ENCODE measurements at regions not wholly inside any gene's neighbourhood (a gene's known extent, or its start where the extent isn't known, plus 50 kb on each side); places are given as distances from the start of the nearest gene placed in this dataset.
A peak's percentile ranks its signal among the peaks of the same experiment; 100 is the strongest.
"Not testable (repeated sequence)": the region's sequence is repeated elsewhere in the genome, so short reads cannot be mapped to it uniquely, and the experiment has no call there.

DNA sequence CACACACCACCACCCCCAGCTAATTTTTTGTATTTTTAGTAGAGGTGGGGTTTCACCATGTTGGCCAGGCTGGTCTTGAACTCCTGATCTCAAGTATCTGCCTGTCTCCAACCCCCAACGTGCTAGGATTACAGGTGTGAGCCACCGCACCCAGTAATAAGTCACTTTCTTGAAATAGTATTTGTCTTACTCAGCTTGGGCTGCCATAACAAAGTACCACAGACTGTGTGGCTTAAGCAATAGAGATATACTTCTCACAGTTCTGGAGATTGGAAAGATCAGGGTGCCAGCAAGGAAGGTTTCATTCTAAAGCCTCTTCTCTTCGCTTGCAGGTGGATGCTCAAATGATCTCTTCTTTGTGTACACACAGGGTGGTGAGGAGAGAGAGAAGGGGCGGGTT lies 99.8 kb downstream of the ARRDC3 start:
- no peak for DNase-seq

DNA sequence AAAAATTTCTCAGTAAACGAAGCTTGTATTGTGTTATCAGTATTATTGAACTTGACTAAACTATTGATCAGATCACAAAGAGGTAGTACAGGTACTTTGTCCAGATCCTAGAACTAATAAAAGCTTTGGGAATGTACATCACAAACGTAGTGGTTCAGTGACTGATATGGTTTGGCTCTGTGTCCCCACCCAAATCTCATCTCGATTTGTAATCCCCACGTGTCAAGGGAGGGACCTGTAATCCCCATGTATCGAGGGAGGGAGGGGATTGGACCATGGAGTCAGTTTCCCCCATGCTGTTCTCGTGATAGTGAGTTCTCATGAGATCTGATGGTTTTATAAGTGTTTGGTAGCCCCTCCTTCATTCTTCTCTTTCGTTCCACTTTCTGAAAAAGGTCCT lies 100.9 kb downstream of the ARRDC3 start:
- DNase-seq: no peak

DNA sequence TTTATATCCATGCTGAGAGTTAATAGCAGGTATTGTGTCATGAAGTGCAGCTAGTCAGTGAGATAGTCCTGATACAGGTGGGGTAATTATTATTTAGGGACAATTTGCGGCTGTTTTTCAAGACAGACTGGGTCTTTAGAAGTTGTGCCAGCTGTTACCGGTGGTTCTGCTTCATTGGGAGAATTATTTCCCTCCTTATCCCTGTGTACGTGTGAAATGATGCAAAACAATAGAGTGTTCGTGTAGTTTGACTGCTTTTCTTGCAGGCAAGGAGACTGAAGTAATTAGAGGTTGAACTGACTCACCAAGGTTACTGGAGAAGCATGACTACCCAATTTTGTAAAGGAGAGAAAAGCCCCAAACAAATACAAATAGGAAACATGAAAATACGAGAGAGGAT lies 101.7 kb downstream of the ARRDC3 start:
- no peak for DNase-seq

DNA sequence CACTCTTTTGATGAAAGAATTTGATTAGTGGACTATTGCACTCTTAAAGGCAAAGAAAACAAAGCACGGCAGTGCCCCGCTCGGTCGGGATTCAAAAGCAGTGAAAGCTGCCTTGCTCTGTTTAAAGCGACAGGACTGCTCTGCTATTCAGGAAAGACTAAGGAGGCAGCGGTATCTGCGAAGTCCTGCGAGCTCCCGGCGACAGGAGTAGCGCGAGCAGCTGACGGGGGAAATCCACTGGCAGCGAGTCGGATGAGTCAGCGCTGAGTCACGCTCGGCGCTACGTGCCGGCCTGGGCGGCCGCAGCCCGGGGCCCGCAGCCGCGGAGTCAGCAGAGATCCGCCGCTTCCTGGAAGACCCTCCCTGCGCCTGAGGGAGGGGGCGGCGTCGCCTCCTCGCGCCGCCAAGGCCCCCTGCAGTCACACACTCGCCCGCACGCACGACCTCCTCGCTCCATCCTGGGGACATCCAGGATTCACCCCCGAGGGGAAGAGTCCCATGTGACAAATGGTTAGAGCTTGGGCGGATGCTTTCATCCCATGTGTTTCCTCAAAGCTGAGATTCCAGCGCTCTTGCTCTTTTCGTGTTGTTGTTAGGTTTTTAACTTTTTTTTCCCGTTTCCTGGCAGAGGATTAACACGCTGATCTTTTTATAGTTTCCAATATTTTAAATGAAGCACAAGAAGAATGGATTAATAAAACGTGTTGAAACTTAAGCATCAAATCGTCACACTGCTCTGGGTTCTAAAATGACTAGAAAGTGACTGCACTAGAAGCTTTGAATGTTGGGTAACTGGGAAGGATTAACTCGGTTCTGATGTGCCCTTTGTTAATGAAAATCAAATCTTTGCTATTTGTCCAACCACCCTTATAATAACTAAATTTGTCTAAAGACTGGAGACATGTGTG lies 102.5 kb downstream of the ARRDC3 start:
- peak; percentile 57 to 68 (median 60) for DNase-seq

DNA sequence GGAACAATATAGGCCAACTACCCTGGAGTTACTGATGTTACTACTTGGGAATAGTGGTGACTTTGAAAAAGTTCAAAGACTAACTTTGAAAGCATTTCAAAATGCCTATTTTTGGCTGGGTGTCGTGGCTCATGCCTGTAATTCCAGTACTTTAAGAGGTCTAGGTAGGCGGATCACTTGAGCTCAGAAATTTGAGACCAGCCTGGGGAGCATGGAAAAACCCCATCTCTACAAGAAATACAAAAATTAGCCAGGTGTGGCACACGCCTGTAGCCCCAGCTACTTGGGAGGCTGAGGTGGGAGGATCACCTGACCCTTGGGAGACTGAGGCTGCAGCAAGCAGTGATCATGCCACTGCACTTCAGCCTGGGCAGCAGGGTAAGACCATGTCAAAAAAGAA lies 105.3 kb downstream of the ARRDC3 start:
- DNase-seq: no peak

DNA sequence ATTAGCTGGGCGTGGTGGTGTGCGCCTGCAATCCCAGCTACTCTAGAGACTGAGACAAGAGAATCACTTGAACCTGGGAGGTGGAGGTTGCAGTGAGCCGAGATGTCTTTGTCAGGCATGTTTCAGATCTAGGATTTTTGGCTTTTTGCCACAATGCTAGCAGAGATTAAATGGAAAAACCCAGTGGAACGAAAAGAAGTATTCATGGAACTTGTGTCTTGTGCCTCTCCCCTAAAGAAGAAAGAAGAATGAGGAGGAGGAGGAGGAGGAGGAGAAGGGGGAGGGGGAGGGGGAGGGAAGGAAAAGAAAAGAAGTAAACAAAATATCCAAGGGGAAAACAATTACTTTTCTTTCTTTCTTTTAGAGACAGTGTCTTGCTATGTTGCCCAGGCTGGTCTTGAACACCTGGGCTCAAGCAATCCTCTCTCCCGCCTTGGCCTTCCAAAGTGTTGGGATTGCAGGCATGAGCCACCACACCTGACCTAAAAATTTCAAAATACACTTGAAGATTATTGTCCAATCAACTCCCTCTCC lies 106.0 kb downstream of the ARRDC3 start:
- DNase-seq: no peak

DNA sequence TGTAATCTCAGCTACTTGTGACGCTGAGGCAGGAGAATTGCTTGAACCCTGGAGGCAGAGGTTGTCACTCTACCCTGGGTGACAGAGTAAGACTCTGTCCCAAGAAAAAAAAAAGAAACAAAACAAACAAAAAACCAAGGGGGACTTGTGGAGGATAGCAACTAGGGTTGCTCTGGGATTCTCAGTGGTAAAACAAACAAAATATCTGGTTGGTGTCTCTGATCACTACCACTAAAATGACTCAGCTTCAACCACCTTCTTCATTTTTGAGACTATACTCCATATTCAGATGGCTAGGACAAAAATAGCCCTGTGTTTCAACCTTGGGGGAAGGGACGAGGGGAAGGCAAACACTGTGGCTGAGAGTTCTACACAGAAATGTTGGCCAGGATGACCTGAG lies 110.3 kb downstream of the ARRDC3 start:
- no peak for DNase-seq

DNA sequence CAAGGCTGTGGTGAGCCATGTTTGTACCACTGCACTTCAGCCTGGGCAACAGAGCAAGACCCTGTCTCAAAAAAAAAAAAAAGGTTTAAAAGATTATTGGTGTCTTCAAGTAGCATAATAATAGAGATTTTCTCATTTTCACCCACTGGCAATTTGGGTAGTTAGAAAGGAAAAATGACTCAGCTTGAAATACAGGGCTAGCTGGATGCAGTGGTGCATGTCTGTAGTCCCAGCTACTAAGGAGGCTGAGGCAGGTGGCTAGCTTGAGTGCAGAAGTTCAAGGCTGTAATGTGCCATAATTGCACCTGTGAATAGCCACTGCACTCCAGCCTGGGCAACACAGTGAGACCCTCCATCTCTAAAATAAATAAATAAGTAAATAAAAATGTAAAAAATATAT lies 111.1 kb downstream of the ARRDC3 start:
- no peak for DNase-seq

DNA sequence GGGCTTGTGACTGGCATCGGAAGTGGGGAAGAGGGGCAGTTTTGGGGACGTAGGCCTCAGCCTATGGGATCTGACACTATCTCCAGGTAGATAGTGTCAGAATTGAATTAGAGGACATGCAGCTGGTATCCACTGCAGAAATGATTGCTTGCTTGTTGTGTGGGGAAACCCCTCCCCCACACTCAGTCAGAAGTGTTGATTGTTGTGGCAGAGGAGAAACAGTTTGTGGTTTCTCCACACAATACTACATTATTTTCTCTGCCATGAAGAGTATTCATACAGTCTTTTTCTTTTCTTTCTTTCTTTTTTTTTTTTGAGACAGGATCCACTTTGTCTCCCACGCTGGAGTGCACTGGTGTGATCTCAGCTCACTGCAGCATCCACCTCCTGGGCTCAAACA lies 113.9 kb downstream of the ARRDC3 start:
- no peak for DNase-seq

DNA sequence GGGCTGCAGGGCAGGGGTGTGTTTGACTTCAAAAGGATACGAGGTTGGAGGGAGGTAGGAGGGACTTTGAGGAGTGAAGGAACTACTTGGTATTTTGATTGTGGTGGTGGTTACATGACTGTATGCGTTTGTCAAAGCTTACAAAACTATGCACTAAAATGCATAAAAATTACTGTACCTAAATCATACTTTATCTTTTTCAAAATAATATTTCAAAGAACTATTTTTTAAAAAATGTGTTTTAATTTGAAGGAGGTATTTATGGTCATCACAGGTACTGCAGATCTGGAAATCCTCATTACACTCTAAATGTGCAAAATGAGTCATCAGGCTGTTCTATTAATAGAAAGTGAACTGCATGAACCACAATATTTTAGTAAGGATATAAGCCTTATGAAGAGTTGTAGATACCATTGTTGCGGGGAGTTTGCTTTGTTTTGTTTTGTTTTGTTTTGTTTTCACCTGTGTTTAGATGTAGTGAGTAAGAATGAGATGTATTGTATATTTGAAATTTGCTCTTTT lies 116.9 kb downstream of the ARRDC3 start:
- DNase-seq: no peak

DNA sequence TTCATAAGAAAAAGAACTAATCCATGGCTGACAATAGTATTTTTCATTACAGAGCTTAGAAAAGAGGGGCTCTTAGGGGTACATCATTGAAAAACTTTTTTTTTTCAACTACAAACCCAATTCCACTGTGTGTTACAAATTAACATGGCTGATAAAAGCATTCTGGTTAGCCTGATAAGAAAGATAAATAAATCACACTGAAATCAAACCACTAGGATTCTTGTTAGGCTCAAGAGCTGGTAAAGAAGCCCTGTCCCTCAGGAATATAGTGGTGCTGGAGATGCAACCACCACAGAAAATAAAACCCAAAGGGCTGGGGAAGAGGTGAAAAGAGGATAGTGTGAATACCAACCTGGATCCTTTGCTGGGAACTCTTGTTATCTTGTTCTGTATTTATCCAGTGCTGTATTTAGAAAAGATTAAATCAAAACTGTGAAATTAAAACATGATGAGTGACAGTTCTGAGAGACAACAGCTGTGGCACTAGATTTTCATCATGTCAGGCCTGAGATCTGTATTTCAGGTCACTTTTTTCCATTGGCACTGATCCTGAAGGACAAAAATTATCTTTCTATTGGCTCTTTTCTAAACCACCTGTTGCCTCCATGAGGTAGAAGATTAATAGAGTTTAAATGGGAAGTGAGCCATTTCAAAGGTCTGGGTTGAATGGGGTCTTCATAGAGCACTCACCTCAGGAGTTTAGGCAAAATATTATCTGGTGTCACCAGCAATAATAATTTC lies 118.6 kb downstream of the ARRDC3 start:
- DNase-seq: no peak

DNA sequence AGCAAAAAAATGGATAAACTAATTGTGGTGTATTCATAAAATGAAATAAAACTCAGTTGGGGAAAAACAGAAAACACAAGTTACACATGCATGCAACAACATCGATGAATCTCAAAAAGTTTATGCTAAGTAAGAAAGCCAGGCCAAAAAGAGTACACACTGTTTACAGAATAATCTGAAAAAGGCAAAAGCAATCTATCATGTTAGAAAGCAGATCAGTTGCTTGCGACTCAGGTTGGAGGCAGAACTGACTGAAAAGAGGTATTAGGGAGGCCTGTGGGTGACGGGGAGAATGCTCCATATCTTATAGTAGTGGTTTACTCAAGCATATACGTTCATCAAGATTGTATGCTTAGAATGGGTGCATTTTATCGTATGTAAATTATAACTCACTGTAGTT lies 119.2 kb downstream of the ARRDC3 start:
- no peak for DNase-seq

DNA sequence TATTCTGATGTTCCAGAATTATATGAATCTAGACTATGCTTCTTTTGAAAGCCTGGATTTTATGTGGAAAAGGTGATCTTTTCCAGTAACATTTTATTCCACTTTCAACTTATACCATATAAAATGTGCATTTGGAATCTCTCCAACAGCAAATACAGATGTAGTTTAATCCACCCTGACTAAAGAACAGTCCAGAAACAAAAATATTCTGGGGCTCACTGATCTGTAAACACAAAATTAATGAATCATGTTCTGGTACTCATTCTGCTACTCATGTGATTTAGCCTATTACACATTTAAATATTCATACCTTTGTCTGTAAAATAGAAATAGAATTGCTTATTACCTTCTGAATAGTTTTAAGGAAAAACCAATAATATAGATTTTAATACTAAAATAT lies 125.8 kb downstream of the ARRDC3 start:
- no peak for DNase-seq

DNA sequence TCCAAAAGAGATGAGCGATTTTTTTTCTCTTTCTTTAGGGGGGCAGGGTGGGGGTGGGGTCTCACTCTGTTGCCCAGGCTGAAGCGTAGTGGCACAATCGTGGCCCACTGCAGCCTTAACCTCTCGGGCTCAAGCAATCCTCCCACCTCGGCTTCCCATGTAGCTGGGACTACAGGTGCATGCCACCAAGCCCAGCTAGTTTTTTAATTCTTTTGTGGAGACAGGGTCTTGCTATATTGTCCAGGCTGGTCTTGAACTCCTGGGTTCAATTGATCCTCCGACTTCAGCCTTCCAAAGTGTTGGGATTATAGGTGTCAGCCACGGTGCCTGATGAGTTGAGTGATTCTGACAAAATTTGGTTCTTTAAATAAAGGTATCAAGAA lies 127.0 kb downstream of the ARRDC3 start:
- no peak for DNase-seq

DNA sequence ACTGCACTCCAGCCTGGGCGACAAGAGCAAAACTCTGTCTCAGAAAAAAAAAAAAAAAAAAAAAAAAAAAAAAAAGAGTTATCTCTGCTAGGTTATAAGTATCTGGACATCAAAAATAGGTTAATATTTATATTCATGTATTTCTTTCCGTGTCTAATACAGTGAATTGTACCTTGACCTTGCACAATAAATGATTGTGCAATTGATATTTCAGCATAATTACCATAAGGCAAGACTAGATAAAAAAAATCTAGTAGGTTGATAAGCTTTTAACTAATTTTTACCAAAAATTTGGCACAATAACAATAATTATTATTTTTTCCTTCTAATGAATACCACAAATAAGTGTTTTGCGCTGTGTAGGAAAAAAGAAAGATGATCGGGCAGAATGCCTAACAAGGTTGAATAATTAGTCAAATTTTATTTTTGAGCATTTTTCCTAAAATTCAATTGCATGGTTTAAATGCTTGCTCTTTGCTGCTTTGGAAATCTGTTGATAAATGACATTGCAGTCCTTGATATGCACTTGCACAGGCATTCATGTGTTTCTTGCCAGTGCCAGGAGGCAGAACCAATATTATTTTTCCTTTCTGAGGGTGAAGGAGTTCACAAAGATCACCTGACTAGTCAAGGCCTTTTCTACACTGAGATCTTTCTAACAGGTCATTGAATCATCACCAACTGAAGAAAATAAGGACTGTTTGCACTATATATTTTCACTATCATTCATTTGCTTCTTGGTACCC lies 127.5 kb downstream of the ARRDC3 start:
- DNase-seq: no peak

DNA sequence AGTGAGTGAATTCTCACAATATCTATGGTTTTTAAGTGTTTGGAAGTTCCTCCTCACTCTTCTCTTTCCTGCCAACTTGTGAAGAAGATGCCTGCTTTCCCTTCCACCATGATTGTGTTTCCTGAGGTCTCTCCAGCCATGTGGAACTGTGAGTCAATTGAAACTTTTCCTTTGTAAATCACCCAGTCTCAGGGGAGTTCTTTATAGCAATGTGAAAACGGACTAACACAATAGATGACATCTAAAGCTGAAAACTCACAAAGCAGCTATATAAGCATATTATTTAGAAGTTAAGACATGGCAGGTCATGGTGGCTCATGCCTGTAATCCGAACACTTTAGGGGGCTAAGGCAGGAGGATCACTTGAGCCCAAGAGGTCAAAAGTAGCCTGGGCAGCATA lies 130.2 kb downstream of the ARRDC3 start:
- no peak for DNase-seq

DNA sequence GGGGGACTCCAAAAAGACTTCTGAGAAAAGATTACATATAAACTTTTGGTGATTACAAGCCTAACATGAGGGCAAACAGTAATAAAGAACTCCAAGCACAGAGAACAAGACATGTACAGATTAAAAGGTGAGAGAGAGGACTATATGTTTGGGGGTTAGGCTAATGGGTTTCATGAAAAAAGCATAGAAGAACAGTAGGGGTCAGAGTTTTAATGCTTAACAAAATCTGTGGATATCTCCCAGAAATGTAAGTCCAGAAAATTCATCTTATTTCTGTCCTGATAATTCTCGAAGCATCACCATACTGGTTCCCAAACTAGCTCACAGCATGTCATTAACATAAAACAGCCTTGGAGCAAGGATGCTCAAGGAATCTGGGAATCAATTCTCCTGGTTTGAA lies 137.2 kb downstream of the ARRDC3 start:
- DNase-seq: no peak

DNA sequence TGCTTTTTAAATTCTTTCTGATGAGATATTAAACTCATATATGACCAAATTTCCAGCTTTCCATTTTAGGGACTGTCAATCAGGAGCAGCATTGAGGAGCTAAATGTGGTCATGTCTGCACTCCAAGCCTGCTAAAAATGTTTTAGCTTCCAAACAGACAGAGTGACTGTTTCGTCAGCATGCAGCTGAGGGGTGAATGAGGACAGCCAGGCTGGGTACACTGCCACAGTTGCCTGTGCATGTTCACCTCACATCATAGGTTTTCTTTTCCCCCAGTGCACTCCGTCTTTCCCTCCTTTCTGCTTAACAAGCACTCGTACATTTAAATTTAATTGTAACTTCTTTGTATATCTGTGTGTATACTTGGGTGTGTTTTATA lies 138.1 kb downstream of the ARRDC3 start:
- no peak for DNase-seq

DNA sequence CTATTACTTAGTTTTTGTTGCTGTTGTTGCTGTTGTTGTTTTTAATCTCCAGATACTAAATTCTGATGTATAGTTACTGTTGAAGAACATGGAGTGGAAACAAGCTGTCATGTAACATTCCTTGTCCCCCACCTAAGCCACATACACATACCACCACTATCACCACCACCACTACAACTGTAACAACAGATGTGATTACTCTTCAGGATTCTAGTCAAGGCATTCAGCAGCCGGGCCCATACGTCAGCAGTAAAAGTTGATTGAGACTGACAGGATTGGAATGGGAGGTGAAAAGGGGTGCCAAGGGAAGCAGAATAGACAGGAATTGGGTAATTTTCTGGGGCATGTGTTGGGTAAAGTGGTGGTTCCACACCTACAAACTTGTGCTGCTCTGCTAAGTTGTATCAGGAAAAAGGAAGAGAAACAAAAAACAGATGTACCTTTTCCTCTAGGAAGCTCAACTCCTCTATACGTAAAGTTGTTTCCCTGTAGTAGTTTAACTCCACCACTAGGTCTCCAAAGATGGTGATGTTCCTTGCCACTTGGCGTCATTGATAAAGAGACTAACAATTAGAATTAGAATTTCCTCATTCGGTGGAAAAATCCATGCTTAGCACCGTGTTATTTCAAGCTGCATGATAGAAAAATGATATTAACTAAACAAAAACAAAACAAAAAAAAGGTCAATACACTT lies 138.6 kb downstream of the ARRDC3 start:
- DNase-seq: no peak

DNA sequence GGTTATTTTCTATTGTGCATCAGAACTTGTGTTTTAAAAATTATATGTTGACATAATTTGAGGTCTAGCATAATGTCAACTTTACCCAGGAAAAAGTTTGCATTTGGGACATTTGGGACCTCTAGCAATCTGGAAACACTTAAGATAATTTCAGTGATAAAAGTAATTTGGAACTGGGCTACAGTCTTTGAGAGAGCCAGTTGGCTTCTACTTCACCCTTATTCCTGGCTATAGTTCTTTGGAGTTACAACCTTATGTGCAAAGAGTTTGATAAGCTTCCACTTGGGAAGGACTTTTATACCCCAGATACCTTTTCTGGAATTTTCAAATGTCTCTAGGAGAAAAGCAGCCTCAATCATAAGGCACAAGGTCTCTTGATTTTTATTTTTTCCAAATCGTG lies 139.3 kb downstream of the ARRDC3 start:
- DNase-seq: no peak

DNA sequence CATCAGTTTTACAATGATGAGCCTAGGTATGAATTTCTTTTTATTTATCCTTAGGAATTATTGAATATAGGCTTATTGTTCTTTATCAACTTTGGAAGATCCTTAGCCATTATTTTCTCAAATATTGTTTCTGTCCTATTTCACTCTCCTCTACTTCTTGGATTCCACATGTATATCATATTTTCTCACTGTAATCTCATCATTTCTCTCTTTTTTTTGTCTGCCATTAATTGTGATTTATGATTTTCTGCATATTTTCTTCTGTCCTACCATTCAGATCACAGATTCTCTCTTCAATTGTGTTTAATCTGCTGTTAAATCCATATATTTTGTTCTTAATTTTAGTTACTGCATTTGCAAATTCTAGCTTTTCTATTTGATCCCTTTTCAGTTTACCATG lies 139.8 kb downstream of the ARRDC3 start:
- DNase-seq: no peak

DNA sequence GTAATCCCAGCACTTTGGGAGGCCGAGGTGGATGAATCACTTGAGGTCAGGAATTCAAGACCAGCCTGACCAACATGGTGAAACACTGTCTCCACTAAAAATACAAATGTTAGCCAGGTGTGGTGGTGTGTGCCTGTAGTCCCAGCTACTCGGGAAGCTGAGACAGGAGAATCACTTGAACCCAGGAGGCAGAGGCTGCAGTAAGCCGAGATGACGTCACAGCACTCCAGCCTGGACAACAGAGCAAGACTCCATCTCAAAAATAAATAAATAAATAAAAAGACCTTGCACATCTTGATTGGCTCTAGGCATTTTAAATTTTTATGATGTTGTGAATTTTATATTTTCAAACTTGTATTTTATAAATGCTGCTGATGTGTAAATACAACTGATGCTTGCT lies 141.7 kb downstream of the ARRDC3 start:
- DNase-seq: not testable (repeated sequence)

DNA sequence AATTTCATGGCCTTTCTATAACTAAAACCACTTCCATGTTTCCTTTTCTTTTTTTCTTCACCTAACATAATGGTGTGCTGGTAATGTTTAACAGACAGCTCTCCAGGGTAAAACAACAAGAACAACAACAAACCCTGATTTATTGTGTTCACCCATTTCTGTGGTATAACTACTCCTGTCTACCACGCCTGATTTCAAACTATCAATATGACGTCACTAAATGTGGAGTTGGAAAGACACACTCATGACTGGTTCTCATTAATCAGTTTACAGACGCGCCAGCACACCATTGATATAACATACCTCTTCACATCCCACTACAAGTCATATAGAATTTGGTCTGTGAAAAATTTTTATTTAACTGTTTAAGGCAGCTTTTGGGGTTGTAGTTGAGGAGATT lies 142.9 kb downstream of the ARRDC3 start:
- DNase-seq: no peak
